Brain microvascular endothelial cell (primary cell): ENCODE measurements at regions not wholly inside any gene's neighbourhood (a gene's known extent, or its start where the extent isn't known, plus 50 kb on each side); places are given as distances from the start of the nearest gene placed in this dataset.

Experiments used
- DNase-seq: peaks from one replicate; pipeline ENCODE4 v3.0.0-alpha.2; 2020
- H3K27ac ChIP-seq: fragments of 250-450 bp; sonication (Bioruptor Pico); 2 replicates; pipeline ENCODE4 v1.5.1; 2020; ENCODE audit warnings: mild to moderate bottlenecking, moderate library complexity
- H3K27me3 ChIP-seq: fragments of 250-450 bp; sonication (Bioruptor Pico); replicated peaks from 2 replicates; pipeline ENCODE4 v1.5.1; 2020; ENCODE audit warnings: mild to moderate bottlenecking
- H3K36me3 ChIP-seq: fragments of 250-450 bp; sonication (Bioruptor Pico); replicated peaks from 2 replicates; pipeline ENCODE4 v1.5.1; 2020; ENCODE audit warnings: mild to moderate bottlenecking
- H3K4me3 ChIP-seq: 2 replicates; pipeline ENCODE4 v1.5.1; 2011; ENCODE audit warnings: low read depth, mild to moderate bottlenecking, control low read depth, low read length, moderate library complexity
- CTCF ChIP-seq: IDR thresholded peaks from 2 replicates; pipeline ENCODE4 v1.5.1; 2011; ENCODE audit warnings: low read depth, mild to moderate bottlenecking, moderate library complexity, low read length, control low read depth, inconsistent platforms; ENCODE audit errors: missing control alignments
- in situ Hi-C: cut with HindIII; loops from 2 replicates; pipeline ENCODE4 v1.10.0; 2017; ENCODE audit warnings: low sequenced_read_pairs, low pct_ligation_motif_present

- H3K27ac ChIP-seq, result no peak overlapping the region
- in situ Hi-C loops, result no loop called here
- no peaks in the 10 kb centered on the region for H3K36me3 ChIP-seq
- DNase-seq, result no peak
- H3K27me3 ChIP-seq, result no peaks in the 10 kb centered on the region
- TF ChIP-seq CTCF, result no peak
- no peak overlapping the region for H3K4me3 ChIP-seq
Measured at GRCh38 chr22:44615146-44615545, 86.9 kb upstream of the PRR5 start.

- H3K4me3 ChIP-seq, result no peak overlapping the region
- no peak for DNase-seq
- no peaks in the 10 kb centered on the region for H3K27me3 ChIP-seq
- no peak overlapping the region for H3K27ac ChIP-seq
- no peaks in the 10 kb centered on the region for H3K36me3 ChIP-seq
- in situ Hi-C loops, result no loop called here
- no peak for TF ChIP-seq CTCF
Measured at GRCh38 chr22:44613196-44613595, 88.8 kb upstream of the PRR5 start.

DNA sequence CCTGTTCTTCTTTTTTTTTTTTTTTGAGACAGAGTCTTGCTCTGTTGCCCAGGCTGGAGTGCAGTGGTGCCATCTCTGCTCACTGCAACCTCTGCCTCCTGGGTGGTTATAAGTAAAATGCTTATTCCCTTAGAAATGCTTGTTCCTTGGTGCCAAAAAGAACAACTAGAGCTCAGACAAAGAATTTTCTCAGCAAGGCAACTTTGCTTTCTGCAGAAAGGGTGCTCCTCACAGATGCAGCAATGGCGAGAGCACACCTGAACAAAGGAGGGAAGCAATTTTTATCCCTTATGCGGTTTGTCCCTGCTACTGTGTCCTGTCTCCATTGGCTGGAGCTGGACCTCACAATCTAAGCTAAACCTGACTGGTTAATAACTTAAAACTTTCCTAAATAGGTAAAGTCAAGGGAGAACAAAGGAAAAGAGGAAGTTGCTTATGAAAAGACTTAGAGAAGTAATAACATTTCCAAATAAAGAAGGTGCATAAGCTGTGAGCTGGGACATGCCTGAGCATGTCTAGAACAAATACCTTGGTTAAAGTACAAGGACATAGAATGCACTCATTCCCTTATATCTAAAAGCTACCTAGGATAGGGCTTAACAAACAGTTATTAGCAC lies 90.0 kb upstream of the PRR5 start:
- no peak for TF ChIP-seq CTCF
- no peak overlapping the region for H3K4me3 ChIP-seq
- H3K27ac ChIP-seq, result no peak overlapping the region
- in situ Hi-C loops, result no loop called here
- no peaks in the 10 kb centered on the region for H3K36me3 ChIP-seq
- DNase-seq, result no peak
- no peaks in the 10 kb centered on the region for H3K27me3 ChIP-seq

DNA sequence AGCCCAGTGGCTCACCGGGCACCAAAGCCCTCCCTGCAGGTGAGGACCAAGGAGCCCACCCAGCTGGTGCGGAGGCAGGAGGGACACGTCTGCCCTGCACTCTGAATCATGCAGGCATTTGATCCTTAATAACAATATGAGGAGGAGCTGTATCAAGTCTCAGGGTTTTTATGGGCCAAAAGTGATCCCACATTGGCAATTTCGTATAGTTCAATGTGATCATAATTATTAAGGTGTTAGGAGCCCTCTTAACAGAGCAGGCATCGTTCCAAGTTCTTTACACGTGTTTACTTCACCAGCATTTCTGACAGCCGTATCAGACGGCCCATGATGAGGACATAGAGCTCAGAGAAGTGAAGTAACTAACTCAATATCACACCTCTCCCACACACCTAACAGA lies 91.9 kb upstream of the PRR5 start:
- in situ Hi-C loops, result no loop called here
- no peak for TF ChIP-seq CTCF
- Histone ChIP-seq H3K36me3 (no peaks in the 10 kb centered on the region), H3K27me3 (no peaks in the 10 kb centered on the region), H3K27ac (no peak overlapping the region), H3K4me3 (no peak overlapping the region)
- no peak for DNase-seq

DNA sequence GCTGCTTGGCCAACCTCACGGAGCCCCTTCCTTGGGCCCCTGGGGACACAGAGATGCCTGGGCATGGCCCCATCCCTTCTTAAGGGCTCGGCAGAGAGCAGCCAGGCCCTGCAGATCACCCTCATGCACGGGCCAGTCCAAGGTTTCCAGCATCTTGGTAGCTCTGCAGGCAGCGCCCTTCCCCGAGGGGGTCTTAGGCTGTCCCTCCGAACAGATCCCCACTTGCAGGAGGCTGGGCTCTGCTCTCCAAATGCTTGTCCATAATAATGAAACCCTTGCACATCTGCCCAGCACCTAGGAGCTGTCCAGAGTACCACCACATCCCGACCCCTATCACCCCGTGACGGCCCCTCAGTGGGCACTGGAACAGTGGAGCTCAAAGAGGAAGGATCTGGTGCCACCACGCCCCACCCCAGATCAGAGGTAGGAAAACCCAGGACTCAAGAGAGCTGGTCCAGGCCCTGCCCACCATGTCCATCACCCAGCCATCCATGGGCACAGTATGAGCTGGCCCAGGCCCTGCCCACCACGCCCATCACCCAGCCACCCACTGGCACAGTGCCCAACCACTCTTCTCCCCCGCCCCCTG lies 92.5 kb upstream of the PRR5 start:
- H3K36me3 ChIP-seq, result no peaks in the 10 kb centered on the region
- in situ Hi-C loops, result no loop called here
- no peak for TF ChIP-seq CTCF
- DNase-seq, result no peak
- no peak overlapping the region for H3K27ac ChIP-seq
- H3K4me3 ChIP-seq, result no peak overlapping the region
- H3K27me3 ChIP-seq, result no peaks in the 10 kb centered on the region
